Right lobe of liver (tissue), 6 donors: ENCODE measurements at regions not wholly inside any gene's neighbourhood (a gene's known extent, or its start where the extent isn't known, plus 50 kb on each side); places are given as distances from the start of the nearest gene placed in this dataset.

ENCODE experiments used
- ATAC-seq, 4 donors: fragments of 200-7000 bp; cut with Tn5 transposase; one replicate each; pipeline ENCODE4 v1.9.1; 2020; ENCODE audit warnings: mild to moderate bottlenecking in 4 of 4, moderate library complexity in 4 of 4
- DNase-seq, 3 donors: peaks; one replicate each; pipeline ENCODE4 v3.0.0-alpha.2; 2020
- H3K27ac ChIP-seq, 3 donors: fragments of 200-600 bp; one replicate each; pipeline ENCODE4 v1.8.0; 2022
- H3K27me3 ChIP-seq, 2 donors: fragments of 200-600 bp; one replicate each; pipeline ENCODE4 v1.8.0; 2022
- H3K36me3 ChIP-seq, 4 donors: fragments of 200-600 bp; sonication (generic) in 1 of 4; one replicate each; pipeline versions ENCODE4 v1.5.1 to v1.8.0; 2017 to 2022; ENCODE audit warnings: control low read depth in 1 of 4
- H3K4me1 ChIP-seq, 4 donors: fragments of 200-600 bp; sonication (generic) in 1 of 4; one replicate each; pipeline versions ENCODE4 v1.5.1 to v1.8.0; 2017 to 2022; ENCODE audit warnings: control low read depth in 1 of 4
- H3K4me3 ChIP-seq, 3 donors: fragments of 200-600 bp; one replicate each; pipeline ENCODE4 v1.8.0; 2022
- H3K9me3 ChIP-seq, 4 donors: fragments of 200-600 bp; sonication (generic) in 1 of 4; one replicate each; pipeline versions ENCODE4 v1.5.1 to v1.8.0; 2017 to 2022; ENCODE audit warnings: control low read depth in 1 of 4
- CTCF ChIP-seq, 4 donors: fragments of 200-600 bp in 3 of 4; fragments of 450-650 bp in 1 of 4; IDR thresholded peaks; one replicate each; pipeline versions ENCODE4 v1.5.1 to v1.8.0; 2016 to 2022; ENCODE audit warnings: antibody characterized with exemption in 4 of 4, mild to moderate bottlenecking in 2 of 4
- POLR2A ChIP-seq: fragments of 450-650 bp; IDR thresholded peaks from one replicate; pipeline ENCODE4 v1.6.1; 2017; ENCODE audit warnings: antibody characterized with exemption, mild to moderate bottlenecking
- WGBS: methylation state at CpG from one replicate; pipeline ENCODE4 v1.1.6; 2018; ENCODE audit warnings: low coverage, low lambda C conversion rate; ENCODE audit not compliant: insufficient coverage; ENCODE audit errors: missing lambda C conversion rate; 5-methylcytosine and 5-hydroxymethylcytosine counted together
- intact Hi-C, 2 donors: fragments of 100-400 bp; cut with DNase I; formaldehyde crosslinking; loops; one replicate each; pipeline versions ENCODE4 v1.11.2 to v1.14.1; 2022
- donor health status: DM: no; HTN: yes; CAD: no.
- donor health status: DM: no; HTN: no; CAD: no.
- donor health status: DM: no; HTN: no; CAD: no.
- donor health status: DM: no; HTN: yes; CAD: no.
- donor health status: DM: no; HTN: yes; CAD: no.

GRCh38 chrX:43500246-43500645 is 155.9 kb upstream of the MAOA start:
- no peak for TF ChIP-seq POLR2A
- TF ChIP-seq CTCF (IDR thresholded peaks at IDR 0.05): no peak
- peaks cover 0 to 6% of the 10 kb centered on the region in 2 donors for H3K27me3 ChIP-seq
- intact Hi-C loops: no loop called here
- no peaks in the 10 kb centered on the region for H3K9me3 ChIP-seq
- 38% methylated on average over 1 of the region's 1 CpG for WGBS
- no peak for DNase-seq
- no peak overlapping the region for H3K4me3 ChIP-seq
- no peaks in the 10 kb centered on the region for H3K36me3 ChIP-seq
- no peaks in the 10 kb centered on the region for H3K4me1 ChIP-seq
- no peak overlapping the region for H3K27ac ChIP-seq
- no peak for ATAC-seq

- no peak overlapping the region for H3K4me3 ChIP-seq
- no peak for DNase-seq
- no peak overlapping the region for H3K27ac ChIP-seq
- no peak for TF ChIP-seq CTCF (IDR thresholded peaks at IDR 0.05)
- no peak for TF ChIP-seq POLR2A
- H3K4me1 ChIP-seq: no peaks in the 10 kb centered on the region
- intact Hi-C loops: no loop called here
- 39% methylated on average over 2 of the region's 2 CpGs for WGBS
- no peaks in the 10 kb centered on the region for H3K9me3 ChIP-seq
- H3K27me3 ChIP-seq: peaks cover 0 to 6% of the 10 kb centered on the region in 2 donors
- ATAC-seq: no peak
- no peaks in the 10 kb centered on the region for H3K36me3 ChIP-seq
Observed at GRCh38 chrX:43500996-43501694, 155.0 kb upstream of the MAOA start.

- H3K27ac ChIP-seq: no peak overlapping the region
- peaks cover 0 to 6% of the 10 kb centered on the region in 2 donors for H3K27me3 ChIP-seq
- H3K4me1 ChIP-seq: no peaks in the 10 kb centered on the region
- H3K36me3 ChIP-seq: no peaks in the 10 kb centered on the region
- TF ChIP-seq CTCF (IDR thresholded peaks at IDR 0.05) (no peak), POLR2A (no peak)
- no peak for ATAC-seq
- intact Hi-C loops: no loop called here
- no peak for DNase-seq
- H3K9me3 ChIP-seq: no peaks in the 10 kb centered on the region
- H3K4me3 ChIP-seq: no peak overlapping the region
Observed at GRCh38 chrX:43504394-43504793, 151.7 kb upstream of the MAOA start.

GRCh38 chrX:43505769-43506168 is 150.3 kb upstream of the MAOA start:
- DNase-seq (no peak), ATAC-seq (no peak)
- 46% methylated on average over 3 of the region's 3 CpGs for WGBS
- Histone ChIP-seq H3K4me3 (no peak overlapping the region), H3K9me3 (no peaks in the 10 kb centered on the region), H3K4me1 (no peaks in the 10 kb centered on the region), H3K27ac (no peak overlapping the region), H3K36me3 (no peaks in the 10 kb centered on the region), H3K27me3 (peaks cover 0 to 11% of the 10 kb centered on the region in 2 donors)
- no peak for TF ChIP-seq POLR2A
- no peak for TF ChIP-seq CTCF (IDR thresholded peaks at IDR 0.05)
- intact Hi-C loops: no loop called here

- ATAC-seq (no peak), DNase-seq (no peak)
- H3K36me3 ChIP-seq: no peaks in the 10 kb centered on the region
- no peaks in the 10 kb centered on the region for H3K4me1 ChIP-seq
- H3K9me3 ChIP-seq: no peaks in the 10 kb centered on the region
- H3K27ac ChIP-seq: no peak overlapping the region
- H3K27me3 ChIP-seq: peaks cover 0 to 11% of the 10 kb centered on the region in 2 donors
- no peak overlapping the region for H3K4me3 ChIP-seq
- intact Hi-C loops: no loop called here
- no peak for TF ChIP-seq CTCF (IDR thresholded peaks at IDR 0.05)
- no peak for TF ChIP-seq POLR2A
Observed at GRCh38 chrX:43508694-43509093, 147.4 kb upstream of the MAOA start.
